GM18868 (cell line): ENCODE measurements at regions not wholly inside any gene's neighbourhood (a gene's known extent, or its start where the extent isn't known, plus 50 kb on each side); places are given as distances from the start of the nearest gene placed in this dataset.

Source experiments
- ATAC-seq: cut with Tn5 transposase; IDR thresholded peaks from one replicate; pipeline ENCODE4 v1.9.1; 2021; ENCODE audit warnings: mild to moderate bottlenecking, moderate library complexity; ENCODE audit not compliant: unreplicated experiment

GRCh38 chr4:11002961-11003360 lies 318.4 kb upstream of the CLNK start:
- no peak for ATAC-seq

DNA sequence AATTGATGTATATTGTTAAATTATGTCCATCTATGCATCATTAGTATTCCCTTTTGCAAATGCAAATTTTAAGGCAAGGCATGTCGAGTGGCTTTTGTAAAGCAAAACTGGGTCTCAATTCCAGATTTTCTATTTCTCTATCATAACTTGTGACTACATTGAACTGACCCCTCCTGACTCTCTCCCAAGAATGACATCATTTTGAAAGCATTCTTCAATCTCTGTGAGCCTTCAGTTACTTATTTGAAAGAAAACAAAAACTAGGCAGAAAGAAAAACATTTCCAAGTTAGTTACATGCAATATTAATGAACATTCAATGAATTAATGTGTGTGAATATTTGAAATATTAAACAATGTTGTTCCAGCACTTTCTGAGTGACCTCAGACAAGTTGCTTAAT lies 314.3 kb upstream of the CLNK start:
- no peak for ATAC-seq

DNA sequence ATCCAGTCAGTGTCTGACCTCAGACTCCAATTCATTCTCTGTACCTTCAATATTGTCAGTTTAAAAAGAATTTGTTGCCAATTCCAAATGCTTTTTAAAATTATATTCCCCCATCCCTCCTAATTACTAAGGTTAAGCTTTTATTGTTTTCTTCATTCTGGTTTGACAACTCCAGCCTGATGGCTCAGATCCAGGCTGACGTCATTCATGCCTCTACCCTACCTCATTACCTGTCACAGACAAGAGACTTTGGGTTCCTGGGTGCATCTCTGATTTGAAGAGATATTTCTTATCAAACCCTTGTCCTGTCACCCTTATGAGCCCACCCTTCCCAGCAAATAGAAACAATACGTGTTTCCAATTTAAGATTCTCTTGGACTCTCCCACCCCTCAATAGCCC lies 300.2 kb upstream of the CLNK start:
- no peak for ATAC-seq

DNA sequence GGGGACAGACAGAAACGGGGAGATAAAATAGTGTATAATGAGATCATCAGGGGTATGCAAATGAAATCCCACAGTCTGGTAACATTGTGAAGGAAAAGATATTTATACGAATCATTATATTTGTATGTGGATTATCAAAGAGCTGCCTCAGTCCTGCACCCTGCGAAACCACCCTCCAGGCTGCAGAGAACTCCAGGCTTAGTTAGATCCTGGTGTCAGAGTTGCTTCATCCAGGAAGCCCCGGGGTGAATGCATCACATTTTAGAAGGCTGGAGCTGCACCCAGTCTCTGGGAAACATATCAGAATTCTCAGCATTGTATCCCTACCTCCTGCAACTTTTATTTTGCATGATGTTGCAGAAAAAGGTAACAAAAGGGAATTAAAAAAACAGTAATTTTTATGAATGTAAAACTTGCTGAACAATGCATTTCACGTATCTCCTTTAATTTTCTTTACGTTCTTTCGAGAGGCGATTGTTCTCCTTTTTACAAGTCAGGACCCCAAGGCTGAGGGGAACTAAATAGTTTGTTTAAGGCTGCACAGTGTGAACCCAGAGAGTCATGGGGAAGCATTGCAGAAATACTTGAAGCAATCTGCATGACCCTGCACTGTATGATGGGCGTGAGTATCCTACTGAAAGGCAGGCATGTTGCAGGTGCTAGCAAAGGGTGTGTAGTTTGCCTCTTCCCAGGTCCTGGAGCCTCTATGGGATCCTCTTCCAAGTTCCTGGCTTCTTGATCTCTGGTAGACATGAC lies 299.5 kb upstream of the CLNK start:
- no peak for ATAC-seq

DNA sequence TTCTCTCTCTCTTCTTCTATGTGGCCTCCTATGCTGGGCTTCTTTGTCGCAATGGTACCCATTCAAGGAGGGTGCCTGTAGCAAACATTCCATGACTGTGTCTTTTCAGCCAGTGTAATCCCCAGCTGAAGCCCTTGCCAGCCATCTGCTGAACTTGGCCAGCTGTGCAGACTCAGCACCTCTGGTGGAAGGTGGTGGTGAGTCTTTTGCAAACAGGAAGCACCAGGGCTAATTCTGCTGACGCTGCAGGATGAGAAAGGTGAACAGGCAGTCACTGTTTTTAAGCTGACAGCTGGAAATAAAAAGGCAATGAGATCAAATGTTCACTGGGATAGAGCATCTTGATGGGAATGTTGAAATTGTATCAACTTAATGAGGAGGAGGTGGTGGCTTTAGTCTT lies 298.7 kb upstream of the CLNK start:
- peak; percentile 76 for ATAC-seq

DNA sequence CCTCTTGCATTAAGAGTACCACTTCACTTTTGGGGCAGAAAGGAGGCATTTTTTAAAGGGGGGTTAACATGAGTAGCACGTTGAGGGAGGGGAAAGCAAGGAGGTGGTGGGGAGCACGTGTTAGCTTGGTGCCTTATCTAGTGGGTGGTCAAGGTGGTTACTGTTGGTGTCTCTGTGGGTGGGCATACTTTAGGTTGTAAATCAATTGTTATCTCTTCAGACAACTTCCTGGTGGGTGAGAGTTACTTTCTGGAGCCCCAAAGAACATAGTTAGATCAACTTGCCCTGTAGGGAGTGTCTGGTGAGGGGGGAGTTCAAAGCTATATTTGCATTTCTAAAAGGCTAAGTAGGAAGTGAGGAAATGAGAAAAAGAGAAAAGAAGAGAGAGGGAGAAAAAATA lies 297.7 kb upstream of the CLNK start:
- no peak for ATAC-seq

DNA sequence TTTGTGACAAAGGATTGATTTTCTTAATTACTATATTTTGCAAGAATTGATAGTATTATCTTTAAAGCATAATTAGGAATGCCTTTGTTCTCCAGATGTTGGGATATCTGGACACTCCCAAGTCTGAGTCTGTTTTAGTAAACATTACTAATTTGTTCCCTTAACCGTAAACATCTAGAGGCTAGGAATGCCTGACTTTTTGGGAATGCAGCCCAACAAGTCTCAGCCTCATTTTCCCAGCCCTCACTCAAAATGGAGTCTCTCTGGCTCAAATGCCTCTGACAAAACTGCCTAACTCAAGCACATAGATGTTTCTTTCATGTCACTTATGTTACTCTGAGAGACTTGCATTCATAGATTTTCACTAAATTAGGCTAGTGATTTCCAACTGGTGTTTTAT lies 297.0 kb upstream of the CLNK start:
- no peak for ATAC-seq

DNA sequence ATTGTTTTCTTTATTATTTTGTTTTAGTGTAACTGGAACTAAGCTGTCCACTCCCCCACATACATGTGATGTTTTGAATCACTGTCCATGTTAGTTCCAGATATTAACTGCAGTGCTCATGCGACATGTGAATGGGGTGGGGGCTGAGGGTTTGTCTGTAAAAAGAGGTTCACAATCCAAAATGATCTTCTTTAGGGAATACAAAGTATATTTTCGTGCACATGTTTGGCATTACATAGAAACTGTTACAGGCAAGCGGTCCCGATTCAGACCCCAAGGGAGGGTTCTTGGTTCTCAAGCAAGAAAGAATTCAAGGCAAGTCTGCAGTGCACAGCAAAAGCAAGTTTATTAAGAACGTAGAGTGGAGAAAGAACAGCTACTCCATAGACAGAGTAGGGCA lies 296.5 kb upstream of the CLNK start:
- no peak for ATAC-seq

DNA sequence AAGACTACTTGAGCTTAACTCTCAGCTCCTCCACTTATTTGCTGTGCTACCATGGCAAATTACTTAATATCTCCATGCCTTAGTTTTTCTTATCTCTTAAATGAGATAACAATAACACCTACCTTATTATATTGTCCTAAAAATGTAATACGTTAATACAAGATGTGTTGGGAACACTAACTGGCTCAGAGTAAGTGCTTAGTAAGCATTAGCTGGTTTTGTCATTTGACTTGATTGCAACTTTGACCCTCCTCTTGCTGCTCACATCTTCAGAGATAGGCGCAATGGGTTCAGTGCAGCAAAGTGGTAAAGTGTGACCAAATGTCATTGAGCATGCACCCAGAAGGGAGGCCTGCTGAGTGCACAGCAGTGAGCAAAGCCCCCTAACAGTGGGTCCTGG lies 294.5 kb upstream of the CLNK start:
- no peak for ATAC-seq

GRCh38 chr4:10977534-10977933 lies 293.0 kb upstream of the CLNK start:
- peak; percentile 92 for ATAC-seq

- ATAC-seq, result no peak
Observed at GRCh38 chr4:10974371-10974770, 289.8 kb upstream of the CLNK start.

DNA sequence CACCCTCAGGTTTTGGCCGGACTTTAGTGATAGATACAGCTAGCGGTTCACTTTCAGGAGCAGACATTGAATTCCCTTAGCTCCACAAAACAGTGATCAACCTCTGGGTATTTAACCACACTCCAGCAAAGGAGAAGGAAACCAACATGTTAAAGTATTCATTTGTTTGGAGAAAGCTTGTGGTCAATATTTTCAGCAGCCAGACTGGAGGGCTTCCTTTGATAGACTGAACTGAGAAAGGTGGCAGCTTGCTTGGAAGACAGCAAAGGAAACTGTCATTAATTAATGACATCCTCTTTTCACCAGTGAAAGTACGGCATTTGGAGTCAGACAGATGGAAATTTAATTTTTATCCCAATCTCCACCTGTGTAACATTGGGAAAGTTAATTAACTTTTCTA lies 289.1 kb upstream of the CLNK start:
- ATAC-seq, result no peak

DNA sequence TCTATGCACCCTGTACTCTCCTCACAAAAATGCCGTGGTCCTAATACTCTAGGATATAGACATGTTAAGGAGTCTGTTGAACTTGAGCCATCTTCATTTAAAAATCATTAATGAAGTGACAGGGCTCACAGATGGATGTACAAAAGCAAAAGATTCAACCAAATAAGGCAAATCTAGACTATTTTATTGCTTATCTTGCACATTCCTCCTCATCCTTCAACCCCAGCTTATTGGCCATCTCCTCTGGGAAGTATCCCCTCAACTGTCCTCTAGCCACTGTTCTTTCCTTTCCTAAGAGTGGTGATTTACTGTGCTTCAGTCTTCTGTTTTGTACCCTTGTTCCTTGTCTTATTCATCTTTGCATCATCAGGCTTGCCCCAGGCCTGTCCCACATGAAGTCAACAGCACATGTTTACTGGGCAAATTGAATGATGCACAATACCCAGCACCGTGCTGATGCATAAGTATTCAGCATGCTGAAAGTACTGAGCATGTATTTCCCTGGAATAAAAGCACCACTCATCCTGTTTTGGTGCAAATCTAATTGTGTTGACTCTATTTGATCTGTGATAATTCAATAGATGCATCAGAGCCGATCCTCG lies 287.3 kb upstream of the CLNK start:
- no peak for ATAC-seq

DNA sequence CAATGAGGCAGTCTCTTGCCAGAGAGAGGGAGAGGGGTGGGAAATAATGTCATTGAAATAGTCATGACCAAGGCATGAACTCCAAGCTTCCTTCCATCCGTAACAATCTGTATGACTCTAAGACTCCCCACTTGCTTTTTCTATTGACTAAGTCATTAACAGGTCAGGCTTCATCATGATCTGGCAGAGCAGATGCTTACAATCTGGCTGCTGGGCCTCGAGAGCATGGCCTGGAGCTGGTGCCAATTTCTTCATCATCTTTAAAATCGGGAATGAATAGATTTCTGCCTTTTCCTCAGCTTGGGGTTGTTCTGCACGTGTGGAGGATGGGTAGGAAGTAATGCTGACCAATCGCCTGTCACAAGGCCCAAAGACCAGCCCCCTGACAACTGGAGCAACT lies 280.6 kb upstream of the CLNK start:
- ATAC-seq, result no peak

GRCh38 chr4:10963958-10964703 lies 279.6 kb upstream of the CLNK start:
- no peak for ATAC-seq

DNA sequence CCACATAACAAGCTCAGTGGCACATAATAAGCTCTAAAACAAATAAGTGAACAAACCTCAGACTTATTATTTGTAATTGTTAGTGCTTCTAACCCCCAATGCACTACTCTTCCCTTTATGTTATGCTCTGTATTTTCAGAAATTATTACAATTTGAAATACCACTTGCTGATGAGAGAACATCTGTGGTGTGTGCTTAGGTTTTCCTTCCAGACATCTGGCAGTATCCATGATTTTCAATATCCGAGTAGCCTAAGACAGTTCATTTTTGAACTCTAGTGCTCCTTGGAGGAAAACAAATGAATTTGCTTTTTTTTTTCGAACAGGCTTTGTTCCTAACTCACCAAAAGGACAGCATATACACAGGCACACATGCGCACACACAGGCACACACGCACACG lies 278.7 kb upstream of the CLNK start:
- no peak for ATAC-seq

GRCh38 chr4:10962246-10962645 lies 277.7 kb upstream of the CLNK start:
- ATAC-seq, result no peak

DNA sequence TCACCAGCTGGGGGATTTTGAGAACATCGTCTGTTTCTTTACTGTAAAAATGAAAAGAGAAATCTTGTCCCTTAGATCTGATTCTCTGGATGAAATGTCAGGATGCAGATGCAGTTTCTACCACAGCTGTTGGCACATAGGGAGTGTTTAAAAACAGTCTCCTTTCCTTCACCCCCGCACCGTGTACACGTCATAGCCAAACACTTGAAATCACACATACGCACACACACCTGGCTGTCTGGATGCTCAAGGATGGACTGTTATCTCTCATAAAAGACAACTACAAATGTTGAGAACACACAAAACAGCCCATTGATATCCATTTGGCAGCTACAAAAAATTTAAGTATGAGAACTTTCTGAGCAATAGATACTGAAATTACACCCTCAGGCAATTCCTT lies 275.8 kb upstream of the CLNK start:
- no peak for ATAC-seq

DNA sequence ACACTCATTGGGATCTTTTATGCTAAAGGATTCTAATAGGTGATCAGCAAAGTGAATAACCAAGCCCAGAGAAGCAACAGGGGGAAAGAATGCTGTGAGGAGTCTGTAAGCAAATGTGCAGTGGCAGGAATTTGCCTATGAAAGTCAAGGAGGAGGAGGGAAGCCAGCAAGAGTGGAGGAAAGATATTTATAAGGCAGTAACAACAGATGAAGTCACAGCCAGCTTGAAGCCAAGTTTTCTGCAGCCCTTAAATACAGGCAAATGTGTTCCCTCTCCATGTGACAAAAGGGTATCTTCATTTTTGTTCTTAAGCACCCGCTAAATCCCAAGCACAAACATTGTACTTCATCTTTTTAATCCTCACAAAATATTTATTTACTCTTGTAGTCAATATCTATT lies 275.0 kb upstream of the CLNK start:
- ATAC-seq, result no peak

- ATAC-seq, result no peak
Observed at GRCh38 chr4:10958226-10958856, 273.8 kb upstream of the CLNK start.

GRCh38 chr4:10951306-10951705 lies 266.7 kb upstream of the CLNK start:
- ATAC-seq, result no peak
